ENCODE measurements at regions not wholly inside any gene's neighbourhood (a gene's known extent, or its start where the extent isn't known, plus 50 kb on each side); places are given as distances from the start of the nearest gene placed in this dataset.
"Not testable (repeated sequence)": the region's sequence is repeated elsewhere in the genome, so short reads cannot be mapped to it uniquely, and the experiment has no call there.

DNA sequence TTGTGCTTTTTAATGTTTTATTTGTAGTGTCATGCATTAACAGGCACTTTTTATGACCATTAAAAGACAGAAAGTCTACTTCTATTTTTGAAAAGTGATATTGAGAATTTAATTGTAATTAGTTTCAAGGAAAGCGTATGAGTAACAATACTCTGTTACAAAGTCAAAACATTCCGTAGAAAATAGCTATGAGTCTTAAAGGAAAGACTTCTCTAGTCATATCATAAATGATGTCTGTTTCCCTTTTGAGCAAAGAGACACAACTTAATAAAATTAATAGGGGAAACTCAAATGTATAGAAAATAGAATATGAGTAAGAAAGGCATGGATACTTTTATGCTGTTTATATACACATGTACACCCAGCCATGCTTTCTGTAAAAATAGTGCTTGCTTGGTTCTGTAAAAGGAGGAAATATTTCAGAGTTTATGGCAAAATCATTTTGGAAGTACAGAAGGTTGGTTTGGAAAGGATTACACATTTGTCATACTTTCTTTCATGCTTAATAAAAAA is 107.8 kb upstream of the AHI1 start:
- DNase-seq (ENCODE audit: low spot score), result no peak

DNA sequence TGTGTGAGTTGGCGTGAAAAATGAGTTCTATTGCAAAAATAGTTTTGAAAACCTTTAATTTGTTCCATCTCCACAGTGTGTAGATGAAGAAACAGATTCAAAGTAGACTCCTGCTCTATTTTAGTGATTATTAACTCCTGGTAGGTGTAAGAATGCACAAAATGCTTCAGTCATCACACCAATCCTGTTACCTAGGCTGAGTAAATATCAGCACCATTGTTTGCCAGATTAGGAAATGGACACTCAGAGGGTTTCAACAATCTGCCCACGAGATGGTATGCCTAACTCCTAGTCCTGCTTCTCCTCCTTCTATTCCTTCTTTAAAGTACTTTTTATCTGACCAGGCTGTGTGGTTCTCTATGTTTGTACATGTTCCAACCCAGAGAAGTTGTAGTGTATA is 108.9 kb upstream of the AHI1 start:
- DNase-seq (ENCODE audit: low spot score), result no peak

- DNase-seq (ENCODE audit: low spot score), result no peak
These were observed 110.5 kb upstream of the AHI1 start for GRCh38 chr6:135608031-135608430.

GRCh38 chr6:135610192-135610591 is 112.7 kb upstream of the AHI1 start:
- DNase-seq (ENCODE audit: low spot score), result not testable (repeated sequence)

GRCh38 chr6:135616655-135617054 is 119.1 kb upstream of the AHI1 start:
- DNase-seq (ENCODE audit: low spot score), result no peak

DNA sequence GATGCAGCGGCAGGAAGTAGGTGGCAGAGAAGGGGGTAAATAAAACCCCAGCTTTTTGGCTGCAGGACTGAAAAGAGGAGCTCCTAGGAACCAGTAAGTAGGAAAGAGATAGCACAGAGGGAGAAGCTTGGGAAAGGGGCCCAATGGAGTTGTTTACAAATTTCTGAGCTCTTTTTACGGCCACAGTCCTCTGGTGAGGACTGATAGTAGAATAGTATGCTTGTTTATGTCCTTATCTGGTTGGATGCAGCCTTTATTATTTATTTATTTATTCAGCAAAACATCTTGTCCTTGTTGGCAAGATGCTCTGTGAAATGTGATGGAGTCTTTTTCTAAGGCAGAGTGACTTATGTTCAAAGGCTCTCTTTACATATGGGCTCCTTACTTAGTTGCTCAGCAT is 119.7 kb upstream of the AHI1 start:
- DNase-seq (ENCODE audit: low spot score), result no peak

GRCh38 chr6:135622081-135622480 is 124.5 kb upstream of the AHI1 start:
- no peak for DNase-seq (ENCODE audit: low spot score)

- DNase-seq (ENCODE audit: low spot score), result no peak
These were observed 126.4 kb upstream of the AHI1 start for GRCh38 chr6:135623979-135624378.

- DNase-seq (ENCODE audit: low spot score), result no peak
These were observed 127.1 kb upstream of the AHI1 start for GRCh38 chr6:135624402-135625295.

DNA sequence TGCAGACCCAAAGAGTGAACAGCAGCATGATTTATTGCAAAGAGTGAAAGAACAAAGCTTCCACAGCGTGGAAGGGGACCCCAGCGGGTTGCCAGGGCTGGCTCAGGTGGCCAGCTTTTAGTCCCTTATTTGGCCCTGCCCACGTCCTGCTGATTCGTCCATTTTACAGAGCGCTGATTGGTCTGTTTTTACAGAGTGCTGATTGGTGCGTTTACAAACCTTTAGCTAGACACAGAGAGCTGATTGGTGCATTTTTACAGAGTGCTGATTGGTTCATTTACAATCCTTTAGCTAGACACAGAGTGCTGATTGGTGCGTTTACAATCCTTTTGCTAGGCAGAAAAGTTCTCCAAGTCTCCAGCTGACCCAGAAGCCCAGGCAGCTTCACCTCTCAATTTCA is 128.5 kb upstream of the AHI1 start:
- DNase-seq (ENCODE audit: low spot score), result not testable (repeated sequence)

DNA sequence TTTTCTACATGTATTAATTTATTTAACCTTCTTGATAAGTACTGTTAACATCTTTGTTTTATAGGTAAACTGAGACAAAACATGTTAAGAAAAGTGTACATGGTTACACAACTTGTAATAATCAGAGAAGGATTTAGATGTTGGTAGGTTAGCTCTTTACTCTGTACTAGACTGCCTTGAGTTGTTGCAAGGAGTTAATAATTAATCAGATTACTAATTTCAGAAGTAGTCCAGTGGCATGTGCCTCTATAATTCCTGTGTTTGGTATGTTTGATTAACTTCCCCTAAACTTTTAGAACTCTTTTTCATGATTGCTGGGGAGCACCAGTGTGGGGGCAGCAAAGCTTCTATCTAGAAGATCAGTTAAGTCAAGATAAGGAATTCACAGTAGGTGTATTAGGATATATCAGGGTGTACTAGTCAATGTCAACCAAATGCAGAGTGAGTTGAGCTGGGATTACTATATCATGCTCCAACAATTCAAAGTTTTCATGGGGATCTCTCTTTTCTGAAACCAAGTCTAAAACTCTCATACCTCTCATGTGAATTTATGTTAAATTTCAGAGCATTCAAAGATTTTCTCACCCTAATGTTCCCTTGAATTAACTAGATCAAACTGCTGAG is 129.7 kb upstream of the AHI1 start:
- DNase-seq (ENCODE audit: low spot score), result no peak

DNA sequence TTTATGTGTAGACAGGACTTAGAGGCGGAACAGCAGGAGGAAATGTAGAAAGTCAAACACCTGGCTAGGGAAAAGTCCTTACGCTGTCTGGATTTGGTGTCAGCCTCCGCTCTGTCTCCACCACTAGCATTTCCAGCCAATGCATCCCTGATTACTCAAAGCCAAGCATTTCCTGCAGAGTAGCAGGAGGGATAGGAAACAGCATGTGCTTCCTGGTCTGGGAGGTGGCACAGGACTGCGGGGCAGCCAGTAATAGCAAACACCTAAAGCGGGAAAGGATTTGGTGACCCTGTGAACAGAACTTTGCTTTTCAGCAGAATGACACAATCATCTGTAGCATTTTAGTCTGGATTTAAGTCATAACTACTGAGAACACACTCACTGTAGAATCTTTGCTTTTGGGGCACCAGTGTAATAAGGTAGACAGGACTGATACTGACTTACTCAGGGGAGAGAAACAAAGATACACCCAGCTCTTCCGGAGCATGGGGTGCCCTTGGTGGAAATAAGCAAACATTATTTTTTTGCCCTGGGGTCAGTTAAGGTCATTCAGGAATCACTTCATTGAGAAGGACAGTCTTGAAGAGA is 133.3 kb upstream of the AHI1 start:
- DNase-seq (ENCODE audit: low spot score), result no peak

GRCh38 chr6:135631821-135632220 is 134.3 kb upstream of the AHI1 start:
- no peak for DNase-seq (ENCODE audit: low spot score)

GRCh38 chr6:135633573-135633972 is 136.0 kb upstream of the AHI1 start:
- no peak for DNase-seq (ENCODE audit: low spot score)

- no peak for DNase-seq (ENCODE audit: low spot score)
These were observed 140.2 kb upstream of the AHI1 start for GRCh38 chr6:135637701-135638100.

DNA sequence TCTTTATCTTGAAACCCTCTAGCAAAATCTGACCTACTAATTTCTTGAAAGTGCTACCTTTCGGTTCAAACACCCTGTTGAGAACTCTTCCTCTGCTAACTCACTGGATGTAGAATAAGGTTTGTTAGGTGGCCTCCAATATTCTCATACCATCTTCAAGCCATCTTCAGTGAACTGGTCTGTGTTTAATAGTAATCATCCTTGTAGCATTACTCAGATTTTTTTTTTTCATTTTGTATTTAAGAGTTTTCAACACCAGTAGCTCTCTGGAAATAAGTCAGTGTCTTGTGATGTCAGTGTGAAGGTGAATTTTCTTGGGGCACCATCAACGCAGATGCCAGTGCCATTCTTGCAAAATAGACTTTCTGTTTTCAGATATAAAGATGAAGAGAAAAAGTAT is 140.6 kb upstream of the AHI1 start:
- DNase-seq (ENCODE audit: low spot score), result no peak

DNA sequence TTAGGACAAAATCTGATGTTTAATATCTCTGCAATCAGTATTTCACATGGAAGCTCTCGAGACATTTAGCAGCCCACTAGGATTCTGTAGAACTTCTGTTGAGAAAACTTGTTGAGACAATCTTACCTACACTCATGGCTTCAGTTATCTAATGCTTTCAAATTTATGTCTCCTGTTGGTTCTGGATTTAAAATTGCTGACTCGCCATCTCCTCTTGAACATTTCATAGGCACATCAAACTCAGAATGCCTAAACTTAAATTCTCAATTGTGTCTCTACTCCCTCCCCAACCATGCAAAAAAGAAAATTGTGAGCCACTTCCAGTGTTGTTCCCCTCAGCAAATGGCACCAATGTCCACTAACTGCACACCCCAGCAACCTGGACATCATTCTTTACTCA is 142.5 kb upstream of the AHI1 start:
- no peak for DNase-seq (ENCODE audit: low spot score)

- DNase-seq (ENCODE audit: low spot score), result no peak
These were observed 143.0 kb upstream of the AHI1 start for GRCh38 chr6:135640449-135641111.

DNA sequence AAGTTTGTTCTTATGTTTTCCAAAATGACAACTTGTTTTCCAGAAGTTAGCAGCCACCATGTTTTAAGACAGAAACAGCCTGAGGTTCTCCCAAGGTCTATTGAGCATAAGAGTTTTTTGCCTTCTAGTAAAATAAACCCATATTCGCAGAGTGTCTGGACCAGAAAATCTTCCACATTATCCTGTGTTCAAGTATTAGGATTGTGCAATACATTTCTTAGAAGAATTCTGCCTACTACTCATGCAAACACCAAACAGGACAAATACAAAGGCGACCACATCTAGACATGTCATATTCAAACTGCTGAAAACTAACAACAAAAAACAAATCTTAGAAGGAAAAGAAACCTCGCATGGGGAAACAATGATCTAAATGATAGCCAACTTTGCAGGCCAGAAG is 145.4 kb upstream of the AHI1 start:
- no peak for DNase-seq (ENCODE audit: low spot score)

DNA sequence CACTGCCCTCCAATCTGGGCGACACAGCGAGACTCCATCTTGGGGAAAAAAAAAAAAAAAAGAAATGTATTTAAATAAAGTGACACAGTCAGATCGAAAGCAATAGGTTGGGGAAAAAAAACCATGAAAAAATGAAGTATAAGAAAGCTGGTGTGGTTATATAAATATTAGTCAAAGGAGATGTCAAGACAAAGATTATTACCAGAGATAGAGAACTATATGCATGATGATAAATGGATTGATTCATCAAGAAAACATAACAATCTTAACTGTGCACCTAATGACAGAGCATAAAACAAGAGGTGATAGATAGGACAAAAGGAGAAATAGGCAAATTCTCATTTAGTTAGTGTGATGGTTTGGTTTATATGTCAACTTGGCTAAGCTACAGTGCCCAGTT is 146.9 kb upstream of the AHI1 start:
- DNase-seq (ENCODE audit: low spot score), result no peak

- no peak for DNase-seq (ENCODE audit: low spot score)
These were observed 150.0 kb upstream of the AHI1 start for GRCh38 chr6:135647521-135647920.

All from ureter (tissue), 1 donor.